Esophagus squamous epithelium (tissue), 5 donors: ENCODE measurements at regions not wholly inside any gene's neighbourhood (a gene's known extent, or its start where the extent isn't known, plus 50 kb on each side); places are given as distances from the start of the nearest gene placed in this dataset.

Source experiments
- DNase-seq: peaks from one replicate; lab custom pipeline; 2025; lab: John Stamatoyannopoulos, UW
- H3K27ac ChIP-seq, 4 donors: fragments of 200-600 bp; sonication (generic); one replicate each; pipeline ENCODE4 v1.5.1; 2016 to 2019; ENCODE audit warnings: mild to moderate bottlenecking in 1 of 4
- H3K27me3 ChIP-seq, 4 donors: fragments of 200-600 bp; sonication (generic); 1 replicate in 3 of 4; 2 replicates in 1 of 4; pipeline versions ENCODE4 v1.5.1 to v1.6.0; 2017 to 2021; ENCODE audit warnings: antibody characterized with exemption in 1 of 4
- H3K36me3 ChIP-seq, 3 donors: fragments of 200-600 bp; sonication (generic); one replicate each; pipeline ENCODE4 v1.5.1; 2016 to 2019
- H3K4me1 ChIP-seq, 3 donors: fragments of 200-600 bp; sonication (generic); one replicate each; pipeline ENCODE4 v1.5.1; 2017 to 2019
- H3K4me3 ChIP-seq, 4 donors: fragments of 200-600 bp; sonication (generic); 1 replicate in 3 of 4; 2 replicates in 1 of 4; pipeline ENCODE4 v1.5.1; 2016 to 2019; ENCODE audit warnings: mild to moderate bottlenecking in 2 of 4, moderate library complexity in 1 of 4
- H3K9me3 ChIP-seq, 3 donors: fragments of 200-600 bp; sonication (generic); one replicate each; pipeline ENCODE4 v1.5.1; 2016 to 2019
- CTCF ChIP-seq, 6 experiments: fragments of 450-650 bp in 4 of 6; fragments of 200-600 bp in 2 of 6; sonication (generic) in 2 of 6; IDR thresholded peaks; one replicate each; pipeline ENCODE4 v1.5.1; 2016 to 2019; ENCODE audit warnings: antibody characterized with exemption in 6 of 6, mild to moderate bottlenecking in 4 of 6, moderate library complexity in 4 of 6
- POLR2A ChIP-seq, 4 donors: fragments of 450-650 bp; IDR thresholded peaks; one replicate each; pipeline ENCODE4 v1.6.1; 2017; ENCODE audit warnings: antibody characterized with exemption in 4 of 4, mild to moderate bottlenecking in 4 of 4, moderate library complexity in 3 of 4
- WGBS, 2 donors: methylation state at CpG; one replicate each; pipeline ENCODE4 v1.1.5; 2018; 5-methylcytosine and 5-hydroxymethylcytosine counted together
- intact Hi-C: fragments of 100-400 bp; cut with DNase I; formaldehyde crosslinking; loops from one replicate; pipeline ENCODE4 v1.15.0; 2022
- donor health status: DM: yes; HTN: yes; CAD: no.

GRCh38 chr10:131656431-131656841 is 244.4 kb upstream of the PPP2R2D start:
- H3K4me1 ChIP-seq, result peaks cover 0 to 7% (median 0%) of the 10 kb centered on the region in 3 donors
- 75 to 90% methylated on average over 7 to 9 of the region's 9 CpGs for WGBS, 2 donors
- no peak for TF ChIP-seq POLR2A (IDR thresholded peaks at IDR 0.05)
- TF ChIP-seq CTCF (IDR thresholded peaks at IDR 0.05), result no peak
- H3K36me3 ChIP-seq, result no peaks in the 10 kb centered on the region
- DNase-seq, result no peak
- H3K9me3 ChIP-seq, result no peaks in the 10 kb centered on the region
- intact Hi-C loops, result no loop called here
- no peak overlapping the region for H3K4me3 ChIP-seq
- peaks cover 0 to 27% (median 0%) of the 10 kb centered on the region in 4 donors for H3K27me3 ChIP-seq
- no peak overlapping the region for H3K27ac ChIP-seq

- Histone ChIP-seq H3K27ac (no peak overlapping the region), H3K36me3 (no peaks in the 10 kb centered on the region), H3K27me3 (peaks cover 0 to 17% (median 0%) of the 10 kb centered on the region in 4 donors), H3K9me3 (no peaks in the 10 kb centered on the region), H3K4me3 (no peak overlapping the region), H3K4me1 (peaks cover 0 to 7% (median 0%) of the 10 kb centered on the region in 3 donors)
- TF ChIP-seq POLR2A (IDR thresholded peaks at IDR 0.05), result no peak
- no peak for TF ChIP-seq CTCF (IDR thresholded peaks at IDR 0.05)
- intact Hi-C loops, result no loop called here
- WGBS, 2 donors, result 84 to 88% methylated on average over 7 to 10 of the region's 16 CpGs
- no peak for DNase-seq
Measured at GRCh38 chr10:131657318-131657984, 243.4 kb upstream of the PPP2R2D start.

GRCh38 chr10:131657985-131658330 is 242.8 kb upstream of the PPP2R2D start:
- H3K36me3 ChIP-seq, result no peaks in the 10 kb centered on the region
- TF ChIP-seq CTCF (IDR thresholded peaks at IDR 0.05) (no peak), POLR2A (IDR thresholded peaks at IDR 0.05) (no peak)
- peaks cover 0 to 7% (median 0%) of the 10 kb centered on the region in 3 donors for H3K4me1 ChIP-seq
- H3K27ac ChIP-seq, result no peak overlapping the region
- peaks cover 0 to 12% (median 0%) of the 10 kb centered on the region in 4 donors for H3K27me3 ChIP-seq
- intact Hi-C loops, result no loop called here
- 57 to 92% methylated on average over 2 to 4 of the region's 9 CpGs for WGBS, 2 donors
- H3K4me3 ChIP-seq, result no peak overlapping the region
- DNase-seq, result no peak
- H3K9me3 ChIP-seq, result no peaks in the 10 kb centered on the region

GRCh38 chr10:131658476-131659110 is 242.2 kb upstream of the PPP2R2D start:
- no peak for TF ChIP-seq CTCF (IDR thresholded peaks at IDR 0.05)
- TF ChIP-seq POLR2A (IDR thresholded peaks at IDR 0.05), result no peak
- Histone ChIP-seq H3K4me1 (peaks cover 0 to 7% (median 0%) of the 10 kb centered on the region in 3 donors), H3K36me3 (no peaks in the 10 kb centered on the region), H3K27me3 (peaks cover 0 to 5% (median 0%) of the 10 kb centered on the region in 4 donors), H3K9me3 (no peaks in the 10 kb centered on the region), H3K4me3 (no peak overlapping the region), H3K27ac (no peak overlapping the region)
- intact Hi-C loops, result no loop called here
- DNase-seq, result no peak
- WGBS, 2 donors, result 73 to 82% methylated on average over 4 to 5 of the region's 9 CpGs

GRCh38 chr10:131660427-131660826 is 240.4 kb upstream of the PPP2R2D start:
- Histone ChIP-seq H3K4me3 (no peak overlapping the region), H3K4me1 (no peaks in the 10 kb centered on the region), H3K27ac (no peak overlapping the region), H3K27me3 (peaks cover 0 to 3% (median 0%) of the 10 kb centered on the region in 4 donors), H3K36me3 (no peaks in the 10 kb centered on the region), H3K9me3 (no peaks in the 10 kb centered on the region)
- DNase-seq, result no peak
- WGBS, 2 donors, result 84 to 89% methylated on average over 5 to 9 of the region's 9 CpGs
- TF ChIP-seq CTCF (IDR thresholded peaks at IDR 0.05) (no peak), POLR2A (IDR thresholded peaks at IDR 0.05) (no peak)
- intact Hi-C loops, result no loop called here
